ENCODE measurements at regions not wholly inside any gene's neighbourhood (a gene's known extent, or its start where the extent isn't known, plus 50 kb on each side); places are given as distances from the start of the nearest gene placed in this dataset.

DNA sequence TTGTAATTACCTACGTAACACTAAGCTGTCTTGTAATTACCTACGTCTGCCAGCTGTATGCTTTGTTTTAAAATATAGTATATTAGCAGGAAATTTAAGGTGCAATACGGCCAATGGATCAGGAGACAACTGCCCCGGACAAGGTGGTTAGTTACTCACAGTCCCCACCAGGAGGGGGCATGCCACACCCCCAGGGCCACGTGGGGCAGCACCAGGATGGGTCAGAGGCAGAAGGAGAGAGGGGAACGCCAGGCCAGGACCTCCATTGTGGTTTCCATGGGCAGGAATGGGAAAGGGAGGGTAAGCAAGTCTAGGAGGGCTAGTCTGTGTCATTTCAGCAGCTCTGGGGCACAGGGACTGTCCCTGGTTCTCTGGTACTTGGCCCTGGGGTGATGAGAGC lies 140.1 kb downstream of the URI1 start:
- Histone ChIP-seq H3K27ac (ENCODE audit: low read length) (no peak overlapping the region), H3K27me3 (replicated peaks; ENCODE audit: insufficient read depth, low read length) (peaks cover 89% of the 10 kb centered on the region), H3K4me3 (ENCODE audit: low read length) (no peak overlapping the region), H3K9ac (ENCODE audit: low read length) (no peak overlapping the region), H2AFZ (ENCODE audit: low read length) (no peak overlapping the region), H3K9me2 (replicated peaks; ENCODE audit: insufficient read depth, low read length) (no peaks in the 10 kb centered on the region), H3K4me2 (ENCODE audit: low read depth, low read length) (no peak overlapping the region), H3K79me2 (ENCODE audit: low read length) (no peaks in the 10 kb centered on the region), H3K9me3 (replicated peaks; ENCODE audit: insufficient read depth, low read length) (no peaks in the 10 kb centered on the region), H3F3A (ENCODE audit: insufficient read depth, low read length) (no peaks in the 10 kb centered on the region), H4K20me1 (ENCODE audit: insufficient read depth, low read length) (no peaks in the 10 kb centered on the region), H3K36me3 (replicated peaks; ENCODE audit: insufficient read depth, low read length) (no peaks in the 10 kb centered on the region), H3K4me1 (ENCODE audit: low read length) (no peaks in the 10 kb centered on the region)
- DNase-seq = no peak
- TF ChIP-seq, protein P1, sequence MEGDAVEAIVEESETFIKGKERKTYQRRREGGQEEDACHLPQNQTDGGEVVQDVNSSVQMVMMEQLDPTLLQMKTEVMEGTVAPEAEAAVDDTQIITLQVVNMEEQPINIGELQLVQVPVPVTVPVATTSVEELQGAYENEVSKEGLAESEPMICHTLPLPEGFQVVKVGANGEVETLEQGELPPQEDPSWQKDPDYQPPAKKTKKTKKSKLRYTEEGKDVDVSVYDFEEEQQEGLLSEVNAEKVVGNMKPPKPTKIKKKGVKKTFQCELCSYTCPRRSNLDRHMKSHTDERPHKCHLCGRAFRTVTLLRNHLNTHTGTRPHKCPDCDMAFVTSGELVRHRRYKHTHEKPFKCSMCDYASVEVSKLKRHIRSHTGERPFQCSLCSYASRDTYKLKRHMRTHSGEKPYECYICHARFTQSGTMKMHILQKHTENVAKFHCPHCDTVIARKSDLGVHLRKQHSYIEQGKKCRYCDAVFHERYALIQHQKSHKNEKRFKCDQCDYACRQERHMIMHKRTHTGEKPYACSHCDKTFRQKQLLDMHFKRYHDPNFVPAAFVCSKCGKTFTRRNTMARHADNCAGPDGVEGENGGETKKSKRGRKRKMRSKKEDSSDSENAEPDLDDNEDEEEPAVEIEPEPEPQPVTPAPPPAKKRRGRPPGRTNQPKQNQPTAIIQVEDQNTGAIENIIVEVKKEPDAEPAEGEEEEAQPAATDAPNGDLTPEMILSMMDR (IDR thresholded peaks at IDR 0.05; ENCODE audit: low read length) = no peak
- TF ChIP-seq EZH2 (optimal IDR thresholded peaks at IDR 0.05; ENCODE audit: low read depth, low read length) (no peak), EZH2phosphoT487 (IDR thresholded peaks at IDR 0.05; ENCODE audit: low read length) (no peak)

DNA sequence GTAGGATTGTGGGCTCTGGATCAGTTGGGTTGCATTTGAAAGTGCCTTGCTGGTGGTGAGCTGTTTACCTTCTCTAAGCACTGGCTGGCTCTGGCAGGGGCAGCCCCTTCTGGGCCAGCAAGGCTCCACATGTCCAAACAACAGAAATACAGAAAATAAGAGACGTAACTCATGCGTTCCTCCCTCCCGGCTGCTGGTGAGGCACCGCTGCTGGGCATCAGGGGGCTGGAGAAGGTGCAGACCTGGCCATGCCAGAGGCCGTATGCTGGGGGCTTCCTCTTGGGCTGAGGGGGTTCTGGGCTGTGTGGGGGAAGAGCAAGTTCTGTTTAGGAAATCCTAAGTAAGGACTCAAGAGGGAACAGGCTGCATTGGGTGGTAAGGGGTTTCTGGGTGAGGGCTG lies 140.6 kb downstream of the URI1 start:
- DNase-seq = no peak
- H3K9ac ChIP-seq (ENCODE audit: low read length) = no peak overlapping the region
- H3F3A ChIP-seq (ENCODE audit: insufficient read depth, low read length) = no peaks in the 10 kb centered on the region
- H3K27me3 ChIP-seq (replicated peaks; ENCODE audit: insufficient read depth, low read length) = peaks cover 88% of the 10 kb centered on the region
- H3K79me2 ChIP-seq (ENCODE audit: low read length) = no peaks in the 10 kb centered on the region
- H3K36me3 ChIP-seq (replicated peaks; ENCODE audit: insufficient read depth, low read length) = no peaks in the 10 kb centered on the region
- H3K4me2 ChIP-seq (ENCODE audit: low read depth, low read length) = no peak overlapping the region
- no peaks in the 10 kb centered on the region for H3K9me2 ChIP-seq (replicated peaks; ENCODE audit: insufficient read depth, low read length)
- no peak overlapping the region for H3K27ac ChIP-seq (ENCODE audit: low read length)
- H4K20me1 ChIP-seq (ENCODE audit: insufficient read depth, low read length) = no peaks in the 10 kb centered on the region
- no peak overlapping the region for H2AFZ ChIP-seq (ENCODE audit: low read length)
- no peak overlapping the region for H3K4me3 ChIP-seq (ENCODE audit: low read length)
- H3K4me1 ChIP-seq (ENCODE audit: low read length) = no peaks in the 10 kb centered on the region
- no peaks in the 10 kb centered on the region for H3K9me3 ChIP-seq (replicated peaks; ENCODE audit: insufficient read depth, low read length)
- TF ChIP-seq EZH2 (optimal IDR thresholded peaks at IDR 0.05; ENCODE audit: low read depth, low read length) (no peak), EZH2phosphoT487 (IDR thresholded peaks at IDR 0.05; ENCODE audit: low read length) (no peak)
- TF ChIP-seq, protein P1 (IDR thresholded peaks at IDR 0.05; ENCODE audit: low read length) = no peak

DNA sequence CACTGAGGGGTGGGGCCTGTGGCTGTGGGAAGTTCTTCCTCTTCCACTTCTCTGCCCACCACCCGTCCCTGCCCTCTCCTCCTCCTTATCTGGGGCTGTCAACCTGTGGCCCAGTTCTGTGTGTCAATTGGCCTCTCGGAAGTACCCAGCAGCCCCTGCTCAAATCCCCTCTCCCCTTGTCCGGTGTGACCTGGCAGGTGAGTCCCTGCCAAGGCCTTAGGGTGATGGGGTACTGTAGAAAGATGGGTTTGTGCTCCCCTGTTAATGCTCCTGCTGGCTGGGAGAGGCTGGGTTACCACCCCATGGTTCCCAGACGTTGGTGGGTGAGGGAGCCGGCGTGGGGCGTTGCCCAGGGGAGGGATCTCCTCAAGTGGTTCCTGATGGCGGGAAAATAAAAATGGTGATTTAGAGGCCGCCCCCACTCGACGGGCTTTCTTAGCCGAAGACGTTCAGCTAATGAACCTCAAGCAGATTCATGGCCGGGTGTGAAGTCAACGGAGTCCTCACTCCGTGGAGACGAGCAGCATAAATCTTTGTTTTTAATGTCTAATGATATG lies 141.2 kb downstream of the URI1 start:
- no peak for TF ChIP-seq EZH2phosphoT487 (IDR thresholded peaks at IDR 0.05; ENCODE audit: low read length)
- TF ChIP-seq, protein P1 (IDR thresholded peaks at IDR 0.05; ENCODE audit: low read length) = no peak
- TF ChIP-seq EZH2 (optimal IDR thresholded peaks at IDR 0.05; ENCODE audit: low read depth, low read length) = no peak
- H3K36me3 ChIP-seq (replicated peaks; ENCODE audit: insufficient read depth, low read length) = no peaks in the 10 kb centered on the region
- H3K9me3 ChIP-seq (replicated peaks; ENCODE audit: insufficient read depth, low read length) = no peaks in the 10 kb centered on the region
- H3K4me3 ChIP-seq (ENCODE audit: low read length) = no peak overlapping the region
- H3F3A ChIP-seq (ENCODE audit: insufficient read depth, low read length) = no peaks in the 10 kb centered on the region
- H4K20me1 ChIP-seq (ENCODE audit: insufficient read depth, low read length) = no peaks in the 10 kb centered on the region
- no peak overlapping the region for H3K27ac ChIP-seq (ENCODE audit: low read length)
- H3K4me2 ChIP-seq (ENCODE audit: low read depth, low read length) = no peak overlapping the region
- H3K27me3 ChIP-seq (replicated peaks; ENCODE audit: insufficient read depth, low read length) = peaks cover 88% of the 10 kb centered on the region
- DNase-seq = no peak
- H2AFZ ChIP-seq (ENCODE audit: low read length) = no peak overlapping the region
- no peak overlapping the region for H3K9ac ChIP-seq (ENCODE audit: low read length)
- H3K4me1 ChIP-seq (ENCODE audit: low read length) = no peaks in the 10 kb centered on the region
- H3K79me2 ChIP-seq (ENCODE audit: low read length) = no peaks in the 10 kb centered on the region
- no peaks in the 10 kb centered on the region for H3K9me2 ChIP-seq (replicated peaks; ENCODE audit: insufficient read depth, low read length)

Data from MM.1S (cell line).